Upper lobe of right lung (tissue), 1 donor: ENCODE measurements at regions not wholly inside any gene's neighbourhood (a gene's known extent, or its start where the extent isn't known, plus 50 kb on each side); places are given as distances from the start of the nearest gene placed in this dataset.

Experiments used
- ATAC-seq: fragments of 200-7000 bp; cut with Tn5 transposase; one replicate; pipeline ENCODE4 v1.9.1; 2020; ENCODE audit warnings: mild to moderate bottlenecking, moderate library complexity
- DNase-seq: peaks from one replicate; pipeline ENCODE4 v3.0.0-alpha.2; 2020
- H3K27ac ChIP-seq: fragments of 200-600 bp; one replicate; pipeline ENCODE4 v1.8.0; 2022
- H3K27me3 ChIP-seq: fragments of 200-600 bp; one replicate; pipeline ENCODE4 v1.8.0; 2022; ENCODE audit warnings: mild to moderate bottlenecking
- H3K36me3 ChIP-seq: fragments of 200-600 bp; one replicate; pipeline ENCODE4 v1.8.0; 2022
- H3K4me1 ChIP-seq: fragments of 200-600 bp; one replicate; pipeline ENCODE4 v1.8.0; 2022
- H3K4me3 ChIP-seq: fragments of 200-600 bp; one replicate; pipeline ENCODE4 v1.8.0; 2022; ENCODE audit warnings: mild to moderate bottlenecking
- H3K9me3 ChIP-seq: fragments of 200-600 bp; one replicate; pipeline ENCODE4 v1.8.0; 2022
- CTCF ChIP-seq: fragments of 200-600 bp; IDR thresholded peaks from one replicate; pipeline ENCODE4 v1.8.0; 2022; ENCODE audit warnings: antibody characterized with exemption
- intact Hi-C: fragments of 100-400 bp; cut with DNase I; formaldehyde crosslinking; loops from one replicate; pipeline ENCODE4 v1.11.0; 2022
- donor health status: DM: no; HTN: yes; CAD: no; lungs with severe emphysema.

- H3K36me3 ChIP-seq, result no peaks in the 10 kb centered on the region
- H3K27ac ChIP-seq, result no peak overlapping the region
- ATAC-seq (no peak), DNase-seq (no peak)
- peaks cover 20% of the 10 kb centered on the region for H3K4me1 ChIP-seq
- no peaks in the 10 kb centered on the region for H3K27me3 ChIP-seq
- TF ChIP-seq CTCF, result no peak
- intact Hi-C loops, result no loop called here
- no peaks in the 10 kb centered on the region for H3K9me3 ChIP-seq
- H3K4me3 ChIP-seq, result no peak overlapping the region
These were observed 67.6 kb upstream of the ZCCHC2 start for GRCh38 chr18:62455222-62455621.

- Histone ChIP-seq H3K4me1 (peaks cover 9% of the 10 kb centered on the region), H3K9me3 (no peaks in the 10 kb centered on the region), H3K27ac (no peak overlapping the region), H3K36me3 (no peaks in the 10 kb centered on the region), H3K4me3 (no peak overlapping the region), H3K27me3 (no peaks in the 10 kb centered on the region)
- DNase-seq, result peak; percentile 16
- intact Hi-C loops, result no loop called here
- TF ChIP-seq CTCF, result no peak
- ATAC-seq, result no peak
These were observed 64.9 kb upstream of the ZCCHC2 start for GRCh38 chr18:62457877-62458276.

GRCh38 chr18:62458346-62458745 is 64.5 kb upstream of the ZCCHC2 start:
- Histone ChIP-seq H3K4me3 (no peak overlapping the region), H3K36me3 (no peaks in the 10 kb centered on the region), H3K4me1 (peaks cover 9% of the 10 kb centered on the region), H3K9me3 (no peaks in the 10 kb centered on the region), H3K27ac (no peak overlapping the region), H3K27me3 (no peaks in the 10 kb centered on the region)
- no peak for TF ChIP-seq CTCF
- DNase-seq (no peak), ATAC-seq (no peak)
- intact Hi-C loops, result no loop called here

GRCh38 chr18:62458868-62459716 is 63.7 kb upstream of the ZCCHC2 start:
- intact Hi-C loops, result no loop called here
- H3K27ac ChIP-seq, result no peak overlapping the region
- H3K4me3 ChIP-seq, result no peak overlapping the region
- H3K4me1 ChIP-seq, result peaks cover 9% of the 10 kb centered on the region
- H3K27me3 ChIP-seq, result no peaks in the 10 kb centered on the region
- ATAC-seq (no peak), DNase-seq (no peak)
- no peaks in the 10 kb centered on the region for H3K9me3 ChIP-seq
- no peaks in the 10 kb centered on the region for H3K36me3 ChIP-seq
- no peak for TF ChIP-seq CTCF

- Histone ChIP-seq H3K27me3 (no peaks in the 10 kb centered on the region), H3K27ac (no peak overlapping the region), H3K36me3 (no peaks in the 10 kb centered on the region), H3K4me3 (no peak overlapping the region), H3K9me3 (no peaks in the 10 kb centered on the region), H3K4me1 (peaks cover 9% of the 10 kb centered on the region)
- TF ChIP-seq CTCF, result no peak
- DNase-seq (no peak), ATAC-seq (peak; percentile 68)
- intact Hi-C loops, result no loop called here
These were observed 61.9 kb upstream of the ZCCHC2 start for GRCh38 chr18:62460851-62461300.
